Ecto neural progenitor cell (in vitro differentiated cells): ENCODE measurements at regions not wholly inside any gene's neighbourhood (a gene's known extent, or its start where the extent isn't known, plus 50 kb on each side); places are given as distances from the start of the nearest gene placed in this dataset.

Experiments
- DNase-seq: peaks from one replicate; pipeline ENCODE4 v3.0.0-alpha.2; 2018; ENCODE audit warnings: low spot score

GRCh38 chr7:52897288-52897687, 138.1 kb upstream of the POM121L12 start:
- no peak for DNase-seq

DNA sequence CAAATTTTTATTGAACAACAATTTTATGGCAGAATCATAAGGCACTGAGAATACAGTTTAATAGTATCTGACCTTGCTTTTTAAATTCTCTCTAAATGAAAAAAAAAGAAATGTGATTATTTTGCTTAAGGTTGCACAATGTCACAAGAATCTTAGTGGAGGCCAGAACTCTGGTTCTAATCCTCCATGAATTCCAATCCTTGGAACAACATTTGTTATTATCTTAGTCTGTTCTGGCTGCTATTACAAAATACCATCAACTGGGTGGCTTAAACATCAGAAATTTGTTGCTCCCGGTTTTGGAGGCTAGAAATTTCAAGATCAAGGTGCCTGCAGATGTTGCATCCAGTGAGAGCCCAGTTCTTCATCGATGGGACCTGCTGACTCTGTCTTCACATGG, 158.2 kb upstream of the POM121L12 start:
- DNase-seq = no peak

DNA sequence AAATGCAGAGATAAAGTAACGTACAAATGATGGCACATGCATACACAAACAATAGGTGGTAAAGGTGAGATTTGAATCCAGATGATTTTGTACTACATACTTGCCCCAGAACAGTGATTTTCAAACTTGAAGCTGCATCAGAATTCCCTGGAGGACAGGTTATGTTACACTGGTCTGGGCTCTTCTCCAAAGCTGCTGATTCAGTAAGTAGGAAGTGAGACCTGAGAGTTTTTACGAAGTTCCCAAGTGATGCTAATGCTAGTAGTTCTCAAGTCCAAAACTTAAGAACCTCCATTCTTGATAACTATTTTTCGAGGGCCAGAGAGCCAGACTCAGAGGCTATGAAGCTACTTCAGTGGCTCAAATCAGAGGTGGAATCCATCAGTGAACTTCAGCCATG, 159.0 kb upstream of the POM121L12 start:
- no peak for DNase-seq

DNA sequence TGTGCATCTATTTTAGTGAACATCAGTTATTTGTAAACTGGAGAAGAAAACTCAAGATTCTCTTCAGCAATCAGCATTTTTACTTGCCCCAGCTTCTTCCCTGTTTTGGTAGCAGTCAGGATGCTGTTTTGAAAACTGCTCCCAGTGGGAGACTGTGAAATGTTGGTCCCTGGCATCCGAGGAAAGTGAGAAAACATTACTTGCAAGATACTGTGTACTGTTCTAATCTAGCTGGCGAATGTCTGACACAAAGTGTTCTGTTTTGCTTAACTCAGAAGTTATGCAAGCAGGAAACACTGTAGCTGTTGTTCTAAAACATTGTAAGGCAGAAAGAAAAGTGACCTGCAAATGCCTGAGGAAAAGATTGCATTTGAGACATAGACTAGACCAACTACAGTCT, 171.8 kb upstream of the POM121L12 start:
- DNase-seq = no peak

DNA sequence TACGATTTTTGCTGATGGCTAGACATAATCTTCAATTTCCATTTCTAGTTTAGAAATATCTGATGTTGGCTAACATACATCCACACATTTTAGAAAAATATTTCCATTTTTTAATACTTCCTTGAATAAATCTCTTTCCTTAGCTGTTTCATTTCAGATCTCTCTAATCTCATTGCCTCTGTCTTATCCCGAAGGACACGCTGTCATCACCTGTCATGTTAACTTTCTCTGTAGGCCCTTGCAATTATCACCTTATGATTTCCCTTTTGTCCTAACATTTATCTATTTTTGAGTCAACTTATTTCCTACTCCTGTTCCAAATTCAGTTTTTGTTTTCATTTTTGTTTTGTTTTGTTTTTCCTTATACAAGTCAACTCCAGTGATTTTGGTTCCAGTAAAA, 173.1 kb upstream of the POM121L12 start:
- DNase-seq = no peak

DNA sequence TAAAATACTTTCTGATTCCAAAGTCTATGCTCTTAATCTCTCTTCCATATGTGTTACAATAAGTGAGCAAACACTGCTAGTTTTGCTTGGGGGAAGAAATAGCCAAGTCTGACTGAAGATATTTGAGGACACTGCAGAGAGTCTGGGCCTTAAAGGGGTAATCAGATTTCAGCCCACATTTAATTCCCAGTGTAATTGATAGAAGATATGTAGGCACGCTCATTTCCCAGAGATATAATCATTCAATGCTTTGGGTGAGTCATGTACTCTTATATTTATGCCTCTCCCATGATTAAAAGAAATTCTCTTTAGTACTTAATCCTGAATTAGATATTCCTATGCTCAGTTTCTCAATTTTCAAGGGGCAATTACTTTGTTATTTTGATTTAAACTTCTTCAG, 178.1 kb upstream of the POM121L12 start:
- DNase-seq = no peak

- no peak for DNase-seq
Measured at GRCh38 chr7:52854681-52855080, 180.8 kb upstream of the POM121L12 start.

DNA sequence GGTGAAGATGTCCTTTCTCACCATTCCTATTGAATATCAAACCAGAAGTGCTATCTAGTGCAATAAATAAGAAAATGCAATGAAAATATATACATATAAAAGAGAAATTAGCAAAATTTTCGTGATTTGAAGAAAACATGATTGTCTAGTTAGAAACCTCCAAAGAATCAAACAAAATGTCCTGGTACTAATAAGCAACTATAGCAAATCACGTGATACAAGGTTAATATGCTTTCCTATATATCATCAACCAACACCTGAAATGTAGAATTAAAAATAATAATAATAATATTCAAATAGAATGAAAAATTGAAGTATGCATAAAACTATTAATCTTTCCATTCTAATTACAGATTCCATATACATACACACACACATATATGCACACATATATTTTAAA, 183.9 kb upstream of the POM121L12 start:
- DNase-seq = no peak

DNA sequence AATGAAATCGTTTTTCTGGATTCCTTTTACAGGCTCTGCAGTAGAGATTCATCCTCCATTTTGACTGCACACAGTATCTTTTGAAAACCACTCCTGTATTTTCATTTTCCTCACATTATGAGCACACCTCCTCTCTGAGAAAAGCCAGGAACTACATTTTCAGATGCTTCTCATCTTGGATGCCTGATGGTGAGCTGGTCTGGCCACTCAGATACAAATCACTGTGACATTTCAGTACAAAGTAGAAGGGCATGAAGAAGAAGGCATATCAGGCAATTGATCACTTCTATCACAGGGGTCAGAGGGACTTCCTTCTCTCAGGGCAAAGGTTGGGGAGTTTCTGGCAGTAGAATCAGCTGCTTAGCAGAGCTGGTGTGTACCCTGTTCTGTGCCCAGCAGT, 192.0 kb upstream of the POM121L12 start:
- DNase-seq = no peak

- no peak for DNase-seq
Measured at GRCh38 chr7:52842202-52842900, 193.1 kb upstream of the POM121L12 start.

GRCh38 chr7:52838981-52839411, 196.4 kb upstream of the POM121L12 start:
- no peak for DNase-seq

GRCh38 chr7:52831321-52831720, 204.1 kb upstream of the POM121L12 start:
- no peak for DNase-seq

DNA sequence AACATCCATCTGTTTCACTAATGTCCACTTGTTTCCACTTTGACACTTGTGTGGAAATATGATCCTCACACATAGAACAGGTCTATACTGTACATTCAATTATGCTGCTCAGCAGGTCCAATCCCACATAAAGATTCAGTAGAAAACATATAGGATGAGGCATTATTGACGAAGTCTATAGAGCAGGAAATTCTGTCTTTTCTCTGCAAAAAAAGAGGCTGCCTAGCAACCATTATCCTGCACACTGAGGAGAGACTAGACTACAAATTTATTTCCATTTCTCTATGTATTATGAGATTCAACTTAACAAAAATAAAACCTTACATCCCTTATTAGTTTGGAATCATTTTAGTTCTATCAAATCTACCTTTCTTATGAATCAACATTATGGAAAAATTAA, 204.6 kb upstream of the POM121L12 start:
- DNase-seq = no peak

DNA sequence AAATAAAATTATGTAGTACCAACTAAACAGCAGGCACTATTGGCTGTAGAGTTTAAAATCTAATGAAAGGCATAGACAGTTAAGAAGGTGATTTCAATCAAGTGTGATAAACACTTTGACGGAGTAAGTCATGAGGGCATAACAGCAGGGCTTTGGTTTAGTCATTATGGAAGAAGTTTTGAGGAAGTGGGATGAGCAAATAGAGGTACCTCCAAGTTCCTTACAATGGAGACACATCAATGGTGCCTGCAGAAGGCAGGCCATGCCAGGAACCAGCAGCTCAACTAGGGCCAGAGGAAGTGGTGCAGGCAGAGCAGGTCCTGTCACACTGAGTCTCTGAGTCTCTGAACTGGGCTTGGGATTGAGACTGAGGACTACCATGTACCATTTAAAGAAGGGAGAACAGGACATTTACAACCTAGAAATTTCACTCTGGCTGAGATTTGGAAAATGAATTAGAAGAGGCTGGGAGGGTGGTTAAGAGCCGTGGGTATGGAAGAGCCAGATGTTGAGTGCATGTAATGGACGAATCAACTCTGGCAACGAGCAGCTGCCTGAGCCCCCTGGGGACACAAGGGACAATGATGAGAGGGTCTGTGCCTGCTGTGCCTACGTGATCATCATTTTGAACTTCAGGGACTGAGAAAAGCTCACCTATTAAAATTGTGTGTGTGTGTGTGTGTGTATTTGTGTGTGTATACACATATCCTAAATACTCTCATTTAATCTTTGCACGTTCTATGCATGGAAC, 208.7 kb upstream of the POM121L12 start:
- DNase-seq = no peak

DNA sequence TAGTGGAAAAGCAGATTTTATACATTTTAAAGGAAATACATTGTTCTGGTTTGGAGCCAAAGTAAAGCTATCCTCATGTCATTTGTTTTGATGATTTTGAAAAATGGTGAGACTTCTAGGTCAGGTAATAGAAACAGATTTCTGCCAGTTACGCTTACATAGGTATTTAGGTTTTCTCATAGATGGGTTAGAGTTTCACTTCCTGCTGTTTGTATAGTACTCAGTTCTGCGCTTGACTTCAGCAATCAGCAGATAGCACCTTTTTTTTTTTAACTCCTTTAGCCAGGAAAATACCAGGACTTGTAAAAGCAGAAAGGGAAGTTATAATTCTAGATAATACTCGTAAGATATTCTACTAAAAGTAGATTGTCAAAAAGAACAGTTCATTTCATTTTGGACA, 209.8 kb upstream of the POM121L12 start:
- no peak for DNase-seq

DNA sequence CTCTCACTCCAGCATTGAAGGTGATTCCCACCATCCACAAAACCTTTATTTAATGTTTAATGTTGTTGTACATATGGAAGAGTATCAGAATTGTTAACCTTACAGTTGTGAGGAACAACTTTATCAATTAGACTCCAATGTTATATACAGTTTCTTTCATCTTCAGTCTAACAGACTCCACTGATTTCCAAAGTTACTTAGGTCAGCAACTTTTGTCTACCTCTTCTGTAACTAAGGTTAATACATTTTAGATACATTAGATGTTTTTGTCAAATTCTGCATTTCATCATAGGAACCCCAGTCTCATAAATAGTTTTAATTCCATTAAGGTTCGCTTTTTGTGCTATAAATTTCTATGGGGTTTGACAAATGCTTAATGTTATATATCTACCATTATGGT, 223.9 kb upstream of the POM121L12 start:
- no peak for DNase-seq

- no peak for DNase-seq
Measured at GRCh38 chr7:52799817-52800216, 235.6 kb upstream of the POM121L12 start.

DNA sequence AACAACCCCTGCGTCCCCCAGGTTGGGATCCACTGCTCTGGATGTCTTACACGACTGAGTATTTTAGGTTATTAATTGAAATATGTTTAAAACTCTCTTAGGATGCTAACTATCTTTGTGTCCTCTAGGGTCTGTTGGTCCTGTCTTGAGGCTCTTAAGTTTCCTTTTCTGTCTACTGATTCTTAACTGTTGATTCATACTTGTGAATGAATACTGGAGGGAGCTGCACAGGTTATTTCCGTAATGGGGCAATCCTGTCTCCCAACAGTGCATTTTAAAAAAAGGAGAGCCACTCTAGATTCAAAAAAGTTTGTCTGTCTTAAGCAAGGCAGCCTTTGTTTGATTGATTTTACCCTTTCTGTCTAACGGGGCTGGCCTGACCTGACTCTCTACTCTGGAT, 237.6 kb upstream of the POM121L12 start:
- DNase-seq = no peak

- no peak for DNase-seq
Measured at GRCh38 chr7:52794621-52795020, 240.8 kb upstream of the POM121L12 start.

GRCh38 chr7:52791176-52791700, 244.2 kb upstream of the POM121L12 start:
- no peak for DNase-seq

DNA sequence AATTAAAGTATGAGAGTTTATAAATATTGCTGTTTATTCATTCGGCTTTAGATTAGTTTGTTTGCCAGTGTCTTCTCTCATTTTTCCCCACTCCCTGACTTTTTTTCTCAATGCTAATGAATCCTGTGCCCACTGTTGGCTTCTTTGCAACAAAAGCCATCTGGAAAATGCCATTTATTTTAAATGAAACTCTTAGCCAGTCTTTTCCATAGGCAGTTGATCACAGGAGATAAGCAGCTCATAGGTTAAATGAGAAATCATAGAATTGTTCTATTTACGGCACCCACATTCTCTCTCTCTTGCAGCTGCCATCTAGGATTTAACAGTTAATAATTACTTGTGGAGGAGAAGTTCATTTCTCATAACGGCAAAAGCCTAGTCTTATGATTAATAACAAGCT, 249.3 kb upstream of the POM121L12 start:
- DNase-seq = no peak

DNA sequence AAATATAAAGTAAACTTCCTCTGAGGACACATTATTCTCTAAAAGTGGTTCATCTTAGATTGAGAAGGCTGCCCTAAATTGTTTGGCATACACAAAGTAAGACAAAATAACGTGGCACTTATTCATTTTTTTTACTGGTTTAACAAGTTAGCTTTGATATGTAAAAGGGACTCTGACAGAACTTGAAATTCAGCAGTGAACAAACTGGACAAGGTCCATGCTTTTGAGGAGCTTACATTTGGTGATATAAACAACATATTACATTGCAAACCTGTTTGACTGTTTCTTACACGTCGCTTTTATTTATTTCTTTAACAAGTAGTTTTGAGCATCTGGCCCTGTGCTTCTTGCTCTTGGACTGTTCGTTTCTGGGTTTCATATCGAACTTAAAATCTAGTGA, 253.1 kb upstream of the POM121L12 start:
- no peak for DNase-seq

GRCh38 chr7:52781250-52781649, 254.2 kb upstream of the POM121L12 start:
- no peak for DNase-seq

GRCh38 chr7:52779004-52779403, 256.4 kb upstream of the POM121L12 start:
- DNase-seq = no peak
